ENCODE measurements at regions not wholly inside any gene's neighbourhood (a gene's known extent, or its start where the extent isn't known, plus 50 kb on each side); places are given as distances from the start of the nearest gene placed in this dataset.
"Not testable (repeated sequence)": the region's sequence is repeated elsewhere in the genome, so short reads cannot be mapped to it uniquely, and the experiment has no call there.

GRCh38 chr3:177689077-177689476, 491.8 kb upstream of the TBL1XR1 start:
- DNase-seq, result no peak

GRCh38 chr3:177689869-177690268, 492.6 kb upstream of the TBL1XR1 start:
- no peak for DNase-seq

- no peak for DNase-seq
Measured at GRCh38 chr3:177690306-177690705, 493.0 kb upstream of the TBL1XR1 start.

DNA sequence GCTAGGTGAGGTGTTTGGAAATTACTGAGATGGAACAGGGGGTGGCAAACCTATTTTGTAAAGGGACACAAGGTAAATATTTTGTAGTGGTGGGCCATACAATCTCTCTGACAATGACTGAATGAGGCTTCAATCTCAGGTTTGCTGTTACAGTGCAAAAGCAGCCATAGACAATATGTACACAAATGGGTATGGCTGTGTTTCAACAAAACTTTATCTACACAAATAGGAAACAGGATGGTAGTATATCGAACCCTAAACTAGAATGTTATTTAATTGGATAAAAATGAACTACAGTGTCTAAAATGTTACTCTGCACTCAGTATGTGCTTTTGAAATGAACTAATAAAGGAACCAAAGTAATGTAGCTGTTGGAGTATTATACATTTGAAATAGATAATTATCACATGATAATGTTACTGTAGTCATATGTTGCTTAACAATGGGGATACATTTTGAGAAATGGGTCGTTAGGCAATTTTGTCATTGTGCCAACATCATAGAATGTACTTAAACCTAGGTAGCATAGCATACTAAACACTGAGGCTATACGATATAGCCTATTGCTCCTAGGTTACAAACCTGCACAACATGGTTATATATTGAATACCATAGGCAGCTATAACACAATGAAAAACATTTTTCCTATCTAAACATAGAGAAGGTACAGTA, 495.2 kb upstream of the TBL1XR1 start:
- no peak for DNase-seq

- DNase-seq, result no peak
Measured at GRCh38 chr3:177693616-177694264, 496.5 kb upstream of the TBL1XR1 start.

- no peak for DNase-seq
Measured at GRCh38 chr3:177694316-177694715, 497.0 kb upstream of the TBL1XR1 start.

DNA sequence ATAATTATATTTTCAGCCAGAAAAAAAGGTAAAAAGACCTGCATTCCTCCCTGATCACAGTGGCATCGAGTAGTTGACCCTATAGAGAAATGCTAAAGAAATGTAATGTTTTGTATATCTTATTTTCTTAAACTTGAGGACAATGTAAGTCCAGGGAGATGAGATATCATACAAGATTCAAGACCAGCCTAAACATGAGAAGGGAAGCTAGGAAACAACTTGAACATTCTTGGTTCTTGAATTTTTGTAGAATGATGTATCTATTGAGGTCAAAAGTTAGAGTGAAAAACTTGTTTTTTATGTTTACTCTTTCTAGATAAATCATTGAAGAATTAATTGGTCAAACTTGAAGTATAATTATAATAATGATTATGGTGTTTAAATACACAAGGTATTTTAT, 497.7 kb upstream of the TBL1XR1 start:
- no peak for DNase-seq

DNA sequence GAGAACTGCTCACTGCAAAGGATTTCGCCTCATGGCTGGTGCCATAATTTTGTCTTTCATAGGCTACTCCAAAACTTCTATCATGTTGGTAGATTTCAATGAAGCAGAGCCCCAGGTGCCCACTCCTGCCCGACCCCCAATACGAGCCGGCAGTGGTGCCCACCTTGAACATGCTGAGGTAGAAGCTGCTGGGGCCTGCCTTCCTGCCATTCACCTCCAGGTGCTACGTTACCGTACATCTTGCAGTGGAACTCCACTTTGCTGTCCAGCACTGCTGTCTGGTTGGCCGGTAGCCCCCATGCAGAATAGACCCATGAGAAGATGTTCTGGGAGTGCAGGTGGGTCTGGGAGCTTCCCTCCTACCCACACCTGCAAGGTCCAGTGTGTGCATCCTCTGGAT, 502.8 kb upstream of the TBL1XR1 start:
- no peak for DNase-seq

DNA sequence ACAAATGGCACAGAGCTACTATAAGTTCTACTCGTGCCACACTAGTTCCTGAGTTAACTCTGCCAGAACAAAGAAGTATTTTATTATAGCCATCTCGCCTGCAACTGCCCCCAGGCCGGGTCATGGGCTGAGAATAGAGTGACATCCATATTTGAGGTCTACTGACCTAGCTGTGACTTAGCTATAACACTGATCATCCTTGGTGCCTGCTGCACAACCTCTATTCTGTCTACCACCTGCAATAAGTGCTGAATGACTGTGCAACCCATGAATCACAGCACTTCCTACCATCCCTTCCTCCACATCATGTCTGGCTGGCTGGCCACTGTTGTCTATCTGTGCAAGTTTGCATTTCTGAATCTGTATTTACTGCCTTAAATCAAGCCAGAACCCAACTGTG, 506.5 kb upstream of the TBL1XR1 start:
- DNase-seq, result no peak

- no peak for DNase-seq
Measured at GRCh38 chr3:177705976-177706823, 508.9 kb upstream of the TBL1XR1 start.

GRCh38 chr3:177709470-177709869, 512.2 kb upstream of the TBL1XR1 start:
- DNase-seq, result not testable (repeated sequence)

DNA sequence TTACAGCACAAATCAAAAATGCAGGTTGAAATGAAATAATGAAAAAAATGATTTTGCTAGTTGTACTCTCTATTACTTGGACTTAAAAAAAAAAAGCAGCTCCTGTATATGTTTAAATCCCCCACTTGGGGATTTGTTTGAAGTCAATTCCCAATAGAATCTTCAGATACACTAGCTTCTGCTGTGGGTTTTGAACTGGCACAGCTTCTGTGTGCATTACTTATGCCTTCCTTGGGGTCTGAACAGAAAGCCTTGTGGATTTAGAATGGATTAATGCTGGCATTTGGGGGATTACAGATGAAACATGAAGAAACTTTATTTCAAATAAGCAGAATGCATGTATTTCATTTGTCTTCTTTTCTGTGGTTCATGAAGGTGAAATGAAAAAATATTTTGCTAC, 513.2 kb upstream of the TBL1XR1 start:
- no peak for DNase-seq

- no peak for DNase-seq
Measured at GRCh38 chr3:177711637-177712036, 514.4 kb upstream of the TBL1XR1 start.

DNA sequence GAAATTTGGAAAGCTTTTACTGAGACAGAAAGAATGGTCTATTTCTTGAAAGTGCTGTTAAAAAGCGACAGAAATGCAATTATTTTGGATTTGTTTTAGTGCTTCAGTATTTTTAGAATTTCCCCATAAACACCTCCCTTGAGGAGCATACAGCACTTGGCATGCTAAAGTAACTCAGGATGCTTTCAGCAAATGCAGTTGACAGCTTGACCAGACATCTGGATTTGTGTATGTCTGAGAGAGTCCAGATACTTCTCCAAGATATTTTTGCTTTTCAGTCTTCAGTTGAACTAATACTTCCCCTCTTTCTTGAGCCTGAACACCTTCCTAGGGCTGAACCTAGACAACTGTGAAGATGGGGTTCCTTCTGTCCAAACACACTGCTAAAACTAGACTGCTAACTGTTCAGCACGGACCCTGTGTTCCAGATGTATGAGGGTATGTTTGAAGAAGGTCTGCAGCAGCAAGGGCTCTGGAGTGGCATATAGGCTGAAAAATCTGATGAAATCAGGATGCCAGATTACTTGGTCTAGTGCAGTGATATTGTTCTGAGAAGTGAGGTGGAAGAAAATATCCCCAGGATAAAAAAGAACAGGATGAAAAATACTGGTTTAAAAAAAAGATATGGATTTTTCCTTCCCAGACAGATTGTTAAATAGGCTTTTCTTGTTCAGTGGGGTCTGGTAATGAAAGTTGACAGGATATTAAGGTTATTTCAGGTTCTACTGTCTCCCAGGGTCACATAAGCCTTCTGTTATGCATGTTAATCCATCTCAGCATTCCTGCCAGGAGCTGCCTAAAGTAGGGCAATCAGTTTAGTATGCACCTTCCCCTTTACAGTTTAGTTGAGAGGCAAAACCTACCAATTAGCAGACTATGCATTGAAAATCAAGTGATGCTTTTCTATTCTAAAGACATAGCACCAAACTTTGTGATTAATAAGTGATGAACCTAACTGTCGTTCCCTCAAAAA, 516.9 kb upstream of the TBL1XR1 start:
- no peak for DNase-seq

- DNase-seq, result no peak
Measured at GRCh38 chr3:177714945-177715344, 517.7 kb upstream of the TBL1XR1 start.

DNA sequence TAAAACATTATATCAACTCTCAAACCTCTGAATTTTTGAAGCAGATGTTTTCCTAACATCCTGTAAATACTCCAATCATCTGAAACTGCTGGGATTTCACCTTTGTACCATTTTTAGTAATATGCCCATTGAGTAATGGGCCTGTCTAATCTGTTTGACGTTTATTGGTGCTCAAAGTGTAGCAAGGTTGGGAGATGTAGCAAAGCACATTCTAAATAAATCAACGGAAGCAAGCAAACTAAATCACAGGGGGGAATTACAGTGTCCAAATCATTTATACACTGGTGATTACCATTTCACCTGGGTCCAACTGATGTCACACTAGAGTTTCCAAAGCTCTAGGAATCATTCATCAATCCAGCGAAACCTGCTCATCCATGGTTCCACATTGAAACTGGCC, 518.7 kb upstream of the TBL1XR1 start:
- DNase-seq, result no peak

DNA sequence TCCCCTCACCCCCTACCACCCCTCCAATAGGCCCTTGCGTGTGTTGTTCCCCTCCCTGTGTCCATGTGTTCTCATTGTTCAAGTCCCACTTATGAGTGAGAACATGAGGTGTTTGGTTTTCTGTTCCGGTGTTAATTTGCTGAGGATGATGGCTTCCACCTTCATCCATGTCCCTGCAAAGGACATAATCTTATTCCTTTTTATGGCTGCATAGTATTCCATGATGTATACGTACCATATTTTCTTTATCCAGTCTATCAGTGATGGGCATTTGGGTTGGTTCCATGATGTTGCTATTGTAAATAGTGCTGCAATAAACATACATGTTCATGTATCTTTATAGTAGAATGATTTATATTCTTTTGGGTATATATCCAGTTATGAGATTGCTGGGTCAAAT, 523.6 kb upstream of the TBL1XR1 start:
- not testable (repeated sequence) for DNase-seq

DNA sequence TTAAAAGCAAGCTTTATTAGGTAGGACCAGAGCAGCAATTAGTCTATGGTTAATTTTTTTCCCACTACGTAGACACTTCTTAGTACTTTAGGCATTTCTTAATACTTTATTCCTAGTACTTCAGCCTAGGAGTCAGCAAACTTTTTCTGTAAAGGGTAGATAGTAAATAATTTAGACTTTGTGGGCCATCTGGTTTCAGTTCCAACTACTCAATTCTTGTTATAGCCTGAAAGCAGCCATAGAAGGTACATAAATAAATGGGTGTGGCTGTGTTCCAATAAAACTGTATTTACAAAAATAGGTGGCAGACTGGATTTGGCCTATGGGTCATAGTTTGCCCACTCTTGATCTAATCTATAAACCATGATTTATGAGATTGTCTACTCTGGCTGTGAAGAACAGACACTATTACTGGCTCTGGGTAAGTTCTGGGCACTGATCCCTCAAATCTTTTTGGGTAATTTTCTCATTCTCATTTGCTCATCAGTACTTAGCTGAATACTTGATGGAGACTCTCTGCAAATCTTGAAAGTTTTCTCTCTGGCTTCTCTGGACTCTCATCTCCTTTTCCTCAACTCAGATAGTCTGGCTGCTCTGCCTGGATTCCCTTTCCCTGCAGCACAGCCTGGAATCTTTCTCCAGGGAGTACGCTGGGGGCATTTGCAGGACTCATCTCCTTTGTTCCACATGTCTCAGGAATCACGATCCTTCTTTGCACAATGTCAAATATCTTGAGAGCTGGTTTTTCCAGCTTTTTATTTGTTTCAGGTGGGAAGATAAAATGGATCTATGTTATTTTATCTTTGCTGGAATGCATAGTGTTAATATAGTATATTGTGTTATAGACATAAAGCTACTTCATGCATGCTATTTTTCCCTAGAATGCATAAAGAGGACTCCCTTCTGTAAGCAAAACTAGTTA, 524.8 kb upstream of the TBL1XR1 start:
- no peak for DNase-seq

DNA sequence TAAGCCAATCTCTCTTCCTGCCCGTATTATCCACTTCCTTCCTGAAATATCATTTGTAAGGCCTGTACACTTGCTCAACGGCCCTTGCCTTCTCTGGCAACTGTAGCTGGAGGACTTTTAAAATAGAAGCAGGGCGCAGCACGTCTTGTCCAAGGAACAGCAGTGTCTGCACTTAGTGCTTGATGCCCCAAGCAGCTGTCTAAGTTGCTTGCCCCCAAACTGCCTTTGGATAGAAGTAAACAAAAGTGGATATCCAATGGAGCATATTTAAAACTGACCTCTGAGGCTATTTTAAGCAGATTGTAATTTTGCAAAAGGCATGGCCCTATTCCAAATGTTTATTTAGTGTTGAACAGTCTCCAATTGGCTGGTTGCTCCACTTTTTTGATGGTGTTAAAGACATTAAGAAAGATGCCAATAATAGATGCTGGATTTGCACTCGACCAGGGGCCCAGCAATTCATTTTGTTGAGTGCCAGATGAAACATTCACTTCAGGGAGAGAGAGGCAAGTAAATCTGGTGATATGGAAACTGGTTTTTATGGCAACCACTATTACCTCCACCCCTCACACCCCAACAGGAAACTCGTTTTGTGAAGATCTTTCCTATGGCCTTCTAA, 526.8 kb upstream of the TBL1XR1 start:
- DNase-seq, result no peak

GRCh38 chr3:177725165-177725564, 527.9 kb upstream of the TBL1XR1 start:
- no peak for DNase-seq

DNA sequence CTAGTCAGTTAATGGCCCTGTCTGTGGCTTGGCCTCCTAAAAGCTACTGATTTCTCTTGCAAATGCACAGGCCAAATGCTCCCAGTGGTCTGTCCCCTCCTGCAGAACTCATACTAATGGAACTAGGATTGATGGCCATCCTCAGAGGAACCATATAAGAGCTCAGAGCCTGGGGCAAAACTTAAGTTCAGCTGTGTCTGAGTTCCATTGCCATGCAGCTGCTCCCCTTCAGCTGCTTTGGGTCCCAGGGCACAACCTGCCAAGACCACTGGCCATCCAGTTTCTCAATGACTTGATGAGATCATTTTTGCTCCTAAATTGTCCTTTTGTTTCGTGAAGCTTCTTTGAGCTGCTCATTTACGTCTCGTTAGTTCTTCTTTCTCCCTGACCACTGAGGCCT, 529.5 kb upstream of the TBL1XR1 start:
- no peak for DNase-seq
